DMS53 (cell line): ENCODE measurements at regions not wholly inside any gene's neighbourhood (a gene's known extent, or its start where the extent isn't known, plus 50 kb on each side); places are given as distances from the start of the nearest gene placed in this dataset.
"Not testable (repeated sequence)": the region's sequence is repeated elsewhere in the genome, so short reads cannot be mapped to it uniquely, and the experiment has no call there.

ENCODE experiments used
- DNase-seq: peaks from one replicate; lab custom pipeline; 2025; lab: John Stamatoyannopoulos, UW

GRCh38 chr7:146057958-146058357 is 58.6 kb upstream of the CNTNAP2 start:
- DNase-seq, result no peak

- no peak for DNase-seq
Measured at GRCh38 chr7:146054909-146055308, 61.7 kb upstream of the CNTNAP2 start.

GRCh38 chr7:146053492-146053891 is 63.1 kb upstream of the CNTNAP2 start:
- DNase-seq, result no peak

- DNase-seq, result not testable (repeated sequence)
Measured at GRCh38 chr7:146043310-146043709, 73.3 kb upstream of the CNTNAP2 start.

GRCh38 chr7:146028251-146028750 is 88.3 kb upstream of the CNTNAP2 start:
- DNase-seq, result no peak

GRCh38 chr7:146027243-146027642 is 89.4 kb upstream of the CNTNAP2 start:
- DNase-seq, result no peak

- DNase-seq, result no peak
Measured at GRCh38 chr7:146022776-146023175, 93.8 kb upstream of the CNTNAP2 start.

GRCh38 chr7:146019041-146020004 is 97.3 kb upstream of the CNTNAP2 start:
- DNase-seq, result peak; percentile 70

GRCh38 chr7:146017366-146017765 is 99.2 kb upstream of the CNTNAP2 start:
- DNase-seq, result not testable (repeated sequence)

- DNase-seq, result not testable (repeated sequence)
Measured at GRCh38 chr7:146014154-146014553, 102.4 kb upstream of the CNTNAP2 start.

GRCh38 chr7:146008293-146008692 is 108.3 kb upstream of the CNTNAP2 start:
- DNase-seq, result no peak

GRCh38 chr7:146004805-146005204 is 111.8 kb upstream of the CNTNAP2 start:
- no peak for DNase-seq

- no peak for DNase-seq
Measured at GRCh38 chr7:146002431-146003078, 114.0 kb upstream of the CNTNAP2 start.

GRCh38 chr7:146002008-146002407 is 114.6 kb upstream of the CNTNAP2 start:
- DNase-seq, result no peak

- DNase-seq, result no peak
Measured at GRCh38 chr7:146000882-146001281, 115.7 kb upstream of the CNTNAP2 start.

GRCh38 chr7:145989469-145989868 is 127.1 kb upstream of the CNTNAP2 start:
- DNase-seq, result no peak

GRCh38 chr7:145986248-145986874 is 130.2 kb upstream of the CNTNAP2 start:
- DNase-seq, result peak; percentile 50

- DNase-seq, result peak; percentile 83
Measured at GRCh38 chr7:145978769-145979168, 137.8 kb upstream of the CNTNAP2 start.

GRCh38 chr7:145959981-145960380 is 156.6 kb upstream of the CNTNAP2 start:
- DNase-seq, result no peak

GRCh38 chr7:145957160-145957890 is 159.3 kb upstream of the CNTNAP2 start:
- peak; percentile 58 for DNase-seq

- no peak for DNase-seq
Measured at GRCh38 chr7:145951566-145951965, 165.0 kb upstream of the CNTNAP2 start.

- DNase-seq, result peak; percentile 35
Measured at GRCh38 chr7:145928937-145929336, 187.7 kb upstream of the CNTNAP2 start.
